AG04449 (cell line): ENCODE measurements at regions not wholly inside any gene's neighbourhood (a gene's known extent, or its start where the extent isn't known, plus 50 kb on each side); places are given as distances from the start of the nearest gene placed in this dataset.
"Not testable (repeated sequence)": the region's sequence is repeated elsewhere in the genome, so short reads cannot be mapped to it uniquely, and the experiment has no call there.

Experiments
- CTCF ChIA-PET: fragments of 350-600 bp; formaldehyde crosslinking; extraction: SDS; loops from one replicate; lab custom pipeline; 2021; ENCODE audit warnings: antibody characterized with exemption; lab: Yijun Ruan, JAX
- POLR2A ChIA-PET: fragments of 400-600, 350-600 bp; formaldehyde crosslinking; extraction: SDS; loops from one replicate; lab custom pipeline; 2020; ENCODE audit warnings: antibody characterized with exemption, inconsistent platforms; lab: Yijun Ruan, JAX
- DNase-seq: peaks from one replicate; pipeline ENCODE4 v3.0.0-alpha.2; 2010; ENCODE audit warnings: low read depth, low spot score
- H3K4me3 ChIP-seq: 2 replicates; pipeline ENCODE4 v1.5.1; 2011; ENCODE audit warnings: low read depth, mild to moderate bottlenecking, control low read depth, low read length
- CTCF ChIP-seq: IDR thresholded peaks from one replicate; pipeline ENCODE4 v1.5.1; 2011; ENCODE audit warnings: mild to moderate bottlenecking, moderate library complexity, low read length, control low read depth, inconsistent platforms; ENCODE audit not compliant: insufficient read depth; ENCODE audit errors: missing control alignments

GRCh38 chr10:29377333-29377961 is 88.6 kb downstream of the LYZL1 start:
- peak; percentile 43 for TF ChIP-seq CTCF
- no peak for DNase-seq
- no peak overlapping the region for H3K4me3 ChIP-seq
- POLR2A ChIA-PET, result no interaction called here
- CTCF ChIA-PET, result interaction anchor here (1.0 to 9.0 kb wide), 17 partner anchors 8 to 749 kb away, joined by 3 to 72 read pairs (median 4); no protein-coding TSS in a partner anchor

GRCh38 chr10:29378106-29378505 is 89.2 kb downstream of the LYZL1 start:
- POLR2A ChIA-PET, result no interaction called here

GRCh38 chr10:29379208-29379607 is 90.3 kb downstream of the LYZL1 start:
- no peak for DNase-seq
- POLR2A ChIA-PET, result no interaction called here
- CTCF ChIA-PET, result interaction anchor here (1.0 to 9.0 kb wide), 11 partner anchors 9 to 156 kb away, joined by 3 to 72 read pairs (median 5); no protein-coding TSS in a partner anchor
- no peak for TF ChIP-seq CTCF
- H3K4me3 ChIP-seq, result no peak overlapping the region

More at GRCh38 chr10:29378106-29378505, 89.2 kb downstream of the LYZL1 start:
- CTCF ChIA-PET, result interaction anchor here (1.0 to 9.0 kb wide), 17 partner anchors 9 to 310 kb away, joined by 3 to 72 read pairs (median 5); no protein-coding TSS in a partner anchor
- no peak for DNase-seq
- H3K4me3 ChIP-seq, result no peak overlapping the region
- no peak for TF ChIP-seq CTCF

- DNase-seq, H3K4me3 ChIP-seq, POLR2A ChIA-PET: not testable (repeated sequence)
- CTCF ChIA-PET, result interaction anchor here (1.0 to 9.0 kb wide), 7 partner anchors 8 to 134 kb away, joined by 3 to 72 read pairs (median 31); no protein-coding TSS in a partner anchor
Observed at GRCh38 chr10:29379777-29380598, 91.1 kb downstream of the LYZL1 start.

GRCh38 chr10:29380599-29381511 is 92.0 kb downstream of the LYZL1 start:
- DNase-seq, H3K4me3 ChIP-seq, POLR2A ChIA-PET: not testable (repeated sequence)
- CTCF ChIA-PET, result interaction anchor here (0.9 to 9.0 kb wide), 4 partner anchors 11 to 132 kb away, joined by 3 to 72 read pairs (median 26); no protein-coding TSS in a partner anchor

- ChIA-PET POLR2A (interaction anchor here (0.6 kb wide), 1 partner anchor 123 kb away, joined by 4 read pairs; no protein-coding TSS in a partner anchor), CTCF (interaction anchor here (0.6 to 6.8 kb wide), 40 partner anchors 8 to 612 kb away, joined by 3 to 50 read pairs (median 4); no protein-coding TSS in a partner anchor)
- no peak for DNase-seq
- TF ChIP-seq CTCF, result peak; percentile 43
- no peak overlapping the region for H3K4me3 ChIP-seq
Observed at GRCh38 chr10:29386342-29386999, 97.6 kb downstream of the LYZL1 start.
